Smooth muscle cell (in vitro differentiated cells): ENCODE measurements at regions not wholly inside any gene's neighbourhood (a gene's known extent, or its start where the extent isn't known, plus 50 kb on each side); places are given as distances from the start of the nearest gene placed in this dataset.

Experiments
- DNase-seq: peaks from one replicate; lab custom pipeline; 2025; ENCODE audit not compliant: unreplicated experiment; lab: John Stamatoyannopoulos, UW
- H2AFZ ChIP-seq: fragments of 200-600 bp; sonication (generic); 2 replicates; pipeline ENCODE4 v1.6.0; 2016; ENCODE audit warnings: antibody characterized with exemption, low read depth, mild to moderate bottlenecking
- H3F3A ChIP-seq: fragments of 200-600 bp; sonication (generic); 2 replicates; pipeline ENCODE4 v1.6.0; 2017; ENCODE audit warnings: antibody characterized with exemption, low read depth
- H3K27ac ChIP-seq: fragments of 200-600 bp; sonication (generic); 2 replicates; pipeline ENCODE4 v1.5.1; 2016; ENCODE audit warnings: low read depth, mild to moderate bottlenecking
- H3K27me3 ChIP-seq: fragments of 200-600 bp; sonication (generic); 2 replicates; pipeline ENCODE4 v1.6.1; 2016; ENCODE audit warnings: low read depth, mild to moderate bottlenecking
- H3K36me3 ChIP-seq: fragments of 200-600 bp; sonication (generic); 2 replicates; pipeline ENCODE4 v1.5.1; 2016; ENCODE audit warnings: low read depth
- H3K4me1 ChIP-seq: fragments of 200-600 bp; sonication (generic); 2 replicates; pipeline ENCODE4 v1.5.1; 2016; ENCODE audit warnings: low read depth
- H3K4me2 ChIP-seq: fragments of 200-600 bp; sonication (generic); 2 replicates; pipeline ENCODE4 v1.6.0; 2016; ENCODE audit warnings: mild to moderate bottlenecking
- H3K4me3 ChIP-seq: fragments of 200-600 bp; sonication (generic); 2 replicates; pipeline ENCODE4 v1.5.1; 2016; ENCODE audit warnings: mild to moderate bottlenecking
- H3K79me2 ChIP-seq: fragments of 200-600 bp; sonication (generic); 2 replicates; pipeline ENCODE4 v1.6.0; 2016; ENCODE audit warnings: low read depth, mild to moderate bottlenecking
- H3K9ac ChIP-seq: fragments of 200-600 bp; sonication (generic); 2 replicates; pipeline ENCODE4 v1.6.0; 2016; ENCODE audit warnings: low read depth
- H3K9me3 ChIP-seq: fragments of 200-600 bp; sonication (generic); replicated peaks from 2 replicates; pipeline ENCODE4 v1.5.1; 2016; ENCODE audit warnings: low read depth
- H4K20me1 ChIP-seq: fragments of 200-600 bp; sonication (generic); 2 replicates; pipeline ENCODE4 v1.6.0; 2016; ENCODE audit warnings: low read depth
- WGBS: methylation state at CpG from one replicate; pipeline ENCODE4 v1.1.7; 2016; ENCODE audit warnings: low lambda C conversion rate; 5-methylcytosine and 5-hydroxymethylcytosine counted together
- TF ChIP-seq, protein P1 (sequence below): fragments of 200-600 bp; sonication (generic); IDR thresholded peaks from 2 replicates; pipeline ENCODE4 v1.5.1; 2017; ENCODE audit warnings: borderline replicate concordance, mild to moderate bottlenecking, antibody characterized with exemption; ENCODE audit not compliant: insufficient read depth, poor library complexity, severe bottlenecking

GRCh38 chr16:22685459-22685830 is 128.5 kb upstream of the HS3ST2 start:
- TF ChIP-seq, protein P1, sequence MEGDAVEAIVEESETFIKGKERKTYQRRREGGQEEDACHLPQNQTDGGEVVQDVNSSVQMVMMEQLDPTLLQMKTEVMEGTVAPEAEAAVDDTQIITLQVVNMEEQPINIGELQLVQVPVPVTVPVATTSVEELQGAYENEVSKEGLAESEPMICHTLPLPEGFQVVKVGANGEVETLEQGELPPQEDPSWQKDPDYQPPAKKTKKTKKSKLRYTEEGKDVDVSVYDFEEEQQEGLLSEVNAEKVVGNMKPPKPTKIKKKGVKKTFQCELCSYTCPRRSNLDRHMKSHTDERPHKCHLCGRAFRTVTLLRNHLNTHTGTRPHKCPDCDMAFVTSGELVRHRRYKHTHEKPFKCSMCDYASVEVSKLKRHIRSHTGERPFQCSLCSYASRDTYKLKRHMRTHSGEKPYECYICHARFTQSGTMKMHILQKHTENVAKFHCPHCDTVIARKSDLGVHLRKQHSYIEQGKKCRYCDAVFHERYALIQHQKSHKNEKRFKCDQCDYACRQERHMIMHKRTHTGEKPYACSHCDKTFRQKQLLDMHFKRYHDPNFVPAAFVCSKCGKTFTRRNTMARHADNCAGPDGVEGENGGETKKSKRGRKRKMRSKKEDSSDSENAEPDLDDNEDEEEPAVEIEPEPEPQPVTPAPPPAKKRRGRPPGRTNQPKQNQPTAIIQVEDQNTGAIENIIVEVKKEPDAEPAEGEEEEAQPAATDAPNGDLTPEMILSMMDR: no peak
- Histone ChIP-seq H3K4me2 (no peak overlapping the region), H2AFZ (no peak overlapping the region), H3K4me3 (no peak overlapping the region), H3K27me3 (peaks cover 2% of the 10 kb centered on the region), H3K36me3 (no peaks in the 10 kb centered on the region), H3K79me2 (no peaks in the 10 kb centered on the region), H3K9ac (no peak overlapping the region), H4K20me1 (no peaks in the 10 kb centered on the region), H3K9me3 (no peaks in the 10 kb centered on the region), H3F3A (no peaks in the 10 kb centered on the region), H3K27ac (no peak overlapping the region), H3K4me1 (peaks cover 4% of the 10 kb centered on the region)
- no peak for DNase-seq
- 86% methylated on average over 3 of the region's 3 CpGs for WGBS

GRCh38 chr16:22687031-22687530 is 126.9 kb upstream of the HS3ST2 start:
- H3K36me3 ChIP-seq: no peaks in the 10 kb centered on the region
- H3K27ac ChIP-seq: no peak overlapping the region
- no peaks in the 10 kb centered on the region for H3F3A ChIP-seq
- no peak overlapping the region for H3K9ac ChIP-seq
- TF ChIP-seq, protein P1: no peak
- H3K9me3 ChIP-seq: no peaks in the 10 kb centered on the region
- no peaks in the 10 kb centered on the region for H3K79me2 ChIP-seq
- H4K20me1 ChIP-seq: no peaks in the 10 kb centered on the region
- H3K4me1 ChIP-seq: peaks cover 4% of the 10 kb centered on the region
- H3K27me3 ChIP-seq: no peaks in the 10 kb centered on the region
- no peak overlapping the region for H2AFZ ChIP-seq
- DNase-seq: no peak
- H3K4me2 ChIP-seq: no peak overlapping the region
- H3K4me3 ChIP-seq: no peak overlapping the region
- 51% methylated on average over 2 of the region's 2 CpGs for WGBS

GRCh38 chr16:22688463-22688862 is 125.5 kb upstream of the HS3ST2 start:
- no peak overlapping the region for H3K4me2 ChIP-seq
- no peak for DNase-seq
- TF ChIP-seq, protein P1: no peak
- no peak overlapping the region for H2AFZ ChIP-seq
- H3K4me1 ChIP-seq: peaks cover 4% of the 10 kb centered on the region
- H3K27ac ChIP-seq: no peak overlapping the region
- no peaks in the 10 kb centered on the region for H3K9me3 ChIP-seq
- H3K9ac ChIP-seq: no peak overlapping the region
- H3K27me3 ChIP-seq: no peaks in the 10 kb centered on the region
- WGBS: 88% methylated on average over 2 of the region's 2 CpGs
- no peaks in the 10 kb centered on the region for H4K20me1 ChIP-seq
- no peaks in the 10 kb centered on the region for H3F3A ChIP-seq
- no peak overlapping the region for H3K4me3 ChIP-seq
- no peaks in the 10 kb centered on the region for H3K36me3 ChIP-seq
- no peaks in the 10 kb centered on the region for H3K79me2 ChIP-seq

DNA sequence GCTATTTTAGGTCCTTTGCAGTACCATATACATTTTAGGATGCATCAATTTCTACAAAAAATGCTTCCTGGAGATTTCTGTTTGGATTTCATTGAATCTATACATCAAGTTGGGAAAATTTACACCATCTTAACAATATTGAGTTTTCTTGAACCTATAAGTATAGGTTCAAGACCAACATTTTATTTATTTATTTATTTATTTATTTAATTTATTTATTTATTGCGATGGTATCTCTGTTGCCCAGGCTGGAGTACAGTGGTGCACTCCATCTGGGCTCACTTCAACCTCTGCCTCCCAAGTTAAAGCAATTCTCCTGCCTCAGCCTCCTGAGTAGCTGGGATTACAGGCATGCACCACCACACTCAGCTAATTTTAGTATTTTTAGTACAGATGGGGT is 125.0 kb upstream of the HS3ST2 start:
- H3K36me3 ChIP-seq: no peaks in the 10 kb centered on the region
- TF ChIP-seq, protein P1: no peak
- no peaks in the 10 kb centered on the region for H3K79me2 ChIP-seq
- H3K4me1 ChIP-seq: peaks cover 4% of the 10 kb centered on the region
- H2AFZ ChIP-seq: no peak overlapping the region
- DNase-seq: no peak
- no peaks in the 10 kb centered on the region for H3F3A ChIP-seq
- H4K20me1 ChIP-seq: no peaks in the 10 kb centered on the region
- no peak overlapping the region for H3K9ac ChIP-seq
- H3K27ac ChIP-seq: no peak overlapping the region
- 79% methylated on average over 1 of the region's 1 CpG for WGBS
- no peak overlapping the region for H3K4me3 ChIP-seq
- no peaks in the 10 kb centered on the region for H3K27me3 ChIP-seq
- H3K4me2 ChIP-seq: no peak overlapping the region
- no peaks in the 10 kb centered on the region for H3K9me3 ChIP-seq
